GM23248 (cell line): ENCODE measurements at regions not wholly inside any gene's neighbourhood (a gene's known extent, or its start where the extent isn't known, plus 50 kb on each side); places are given as distances from the start of the nearest gene placed in this dataset.

Experiments used
- DNase-seq: peaks from one replicate; pipeline ENCODE4 v3.0.0-alpha.2; 2015
- H2AFZ ChIP-seq: fragments of 200-600 bp; sonication (generic); 2 replicates; pipeline ENCODE4 v1.6.1; 2016; ENCODE audit warnings: antibody characterized with exemption
- H3F3A ChIP-seq: fragments of 200-600 bp; sonication (generic); 2 replicates; pipeline ENCODE4 v1.6.1; 2016; ENCODE audit warnings: mild to moderate bottlenecking, antibody characterized with exemption, mixed run types; ENCODE audit not compliant: insufficient read depth
- H3K27ac ChIP-seq: fragments of 200-600 bp; sonication (generic); 2 replicates; pipeline ENCODE4 v1.5.1; 2016; ENCODE audit warnings: mild to moderate bottlenecking
- H3K27me3 ChIP-seq: fragments of 200-600 bp; sonication (generic); replicated peaks from 2 replicates; pipeline ENCODE4 v1.6.1; 2016; ENCODE audit warnings: mild to moderate bottlenecking; ENCODE audit not compliant: insufficient read depth
- H3K36me3 ChIP-seq: fragments of 200-600 bp; sonication (generic); 2 replicates; pipeline ENCODE4 v1.6.1; 2016; ENCODE audit warnings: low read depth, mild to moderate bottlenecking
- H3K4me1 ChIP-seq: fragments of 200-600 bp; sonication (generic); 2 replicates; pipeline ENCODE4 v1.6.1; 2016; ENCODE audit warnings: mild to moderate bottlenecking; ENCODE audit not compliant: insufficient read depth
- H3K4me2 ChIP-seq: fragments of 200-600 bp; sonication (generic); one replicate; pipeline ENCODE4 v1.6.1; 2016; ENCODE audit warnings: mild to moderate bottlenecking; ENCODE audit not compliant: unreplicated experiment
- H3K4me3 ChIP-seq: fragments of 200-600 bp; sonication (generic); 2 replicates; pipeline ENCODE4 v1.5.1; 2016; ENCODE audit warnings: mild to moderate bottlenecking
- H3K79me2 ChIP-seq: fragments of 200-600 bp; sonication (generic); 2 replicates; pipeline ENCODE4 v1.6.1; 2016; ENCODE audit warnings: mild to moderate bottlenecking; ENCODE audit not compliant: insufficient read depth
- H3K9ac ChIP-seq: fragments of 200-600 bp; sonication (generic); 2 replicates; pipeline ENCODE4 v1.6.1; 2016; ENCODE audit warnings: mild to moderate bottlenecking
- H3K9me2 ChIP-seq: fragments of 200-600 bp; sonication (generic); 2 replicates; pipeline ENCODE4 v1.6.1; 2016; ENCODE audit warnings: mixed run types, mild to moderate bottlenecking, moderate library complexity; ENCODE audit not compliant: insufficient read depth
- H3K9me3 ChIP-seq: fragments of 200-600 bp; sonication (generic); one replicate; pipeline ENCODE4 v1.6.1; 2017; ENCODE audit warnings: low read depth
- H4K20me1 ChIP-seq: fragments of 200-600 bp; sonication (generic); 2 replicates; pipeline ENCODE4 v1.6.0; 2016; ENCODE audit not compliant: insufficient read depth
- EZH2 ChIP-seq: fragments of 200-600 bp; sonication (generic); IDR thresholded peaks from 2 replicates; pipeline ENCODE4 v1.6.1; 2018; ENCODE audit warnings: antibody characterized with exemption, mild to moderate bottlenecking; ENCODE audit not compliant: insufficient read depth, poor library complexity, severe bottlenecking
- EZH2phosphoT487 ChIP-seq: fragments of 200-600 bp; sonication (generic); IDR thresholded peaks from 2 replicates; pipeline ENCODE4 v1.6.1; 2018; ENCODE audit warnings: antibody characterized with exemption, moderate library complexity, mild to moderate bottlenecking, low read depth; ENCODE audit not compliant: insufficient read depth
- WGBS, 2 experiments: methylation state at CpG; one replicate each; pipeline ENCODE4 v1.1.6; 2015 to 2017; ENCODE audit warnings: low lambda C conversion rate in 2 of 2, low coverage in 1 of 2; ENCODE audit errors: missing lambda C conversion rate in 2 of 2; 5-methylcytosine and 5-hydroxymethylcytosine counted together
- in situ Hi-C: fragments of 300-500 bp; cut with MboI; formaldehyde crosslinking; loops from 2 replicates; pipeline ENCODE4 v1.15.0; 2020

- no peak for TF ChIP-seq EZH2phosphoT487
- Histone ChIP-seq H4K20me1 (no peaks in the 10 kb centered on the region), H3K36me3 (no peaks in the 10 kb centered on the region), H3K9me2 (no peaks in the 10 kb centered on the region), H3K79me2 (no peaks in the 10 kb centered on the region), H3K4me3 (no peak overlapping the region), H3K4me2 (no peak overlapping the region), H2AFZ (no peak overlapping the region), H3K9ac (no peak overlapping the region), H3F3A (no peaks in the 10 kb centered on the region), H3K27me3 (peaks cover 37% of the 10 kb centered on the region), H3K9me3 (peaks cover 6% of the 10 kb centered on the region), H3K27ac (no peak overlapping the region), H3K4me1 (no peaks in the 10 kb centered on the region)
- DNase-seq: peak; percentile 26
- 41 to 75% methylated on average over 1 of the region's 1 CpG for whole genome bisulfite sequencing, 2 experiments
- in situ Hi-C loops: no loop called here
Observed at GRCh38 chr9:109549386-109549785, 51.3 kb upstream of the PTPN3 start.

GRCh38 chr9:109551651-109552050 is 53.5 kb upstream of the PTPN3 start:
- H3K36me3 ChIP-seq: no peaks in the 10 kb centered on the region
- TF ChIP-seq EZH2phosphoT487 (no peak), EZH2 (no peak)
- no peaks in the 10 kb centered on the region for H4K20me1 ChIP-seq
- no peaks in the 10 kb centered on the region for H3K4me1 ChIP-seq
- no peak overlapping the region for H3K4me3 ChIP-seq
- H3K9ac ChIP-seq: no peak overlapping the region
- H3K27ac ChIP-seq: no peak overlapping the region
- in situ Hi-C loops: no loop called here
- H3K4me2 ChIP-seq: no peak overlapping the region
- peaks cover 51% of the 10 kb centered on the region for H3K27me3 ChIP-seq
- DNase-seq: no peak
- H3K79me2 ChIP-seq: no peaks in the 10 kb centered on the region
- no peaks in the 10 kb centered on the region for H3K9me3 ChIP-seq
- H3K9me2 ChIP-seq: no peaks in the 10 kb centered on the region
- H2AFZ ChIP-seq: no peak overlapping the region
- no peaks in the 10 kb centered on the region for H3F3A ChIP-seq

GRCh38 chr9:109555215-109555614 is 57.1 kb upstream of the PTPN3 start:
- no peak for TF ChIP-seq EZH2phosphoT487
- no peak for TF ChIP-seq EZH2
- 37 to 40% methylated on average over 4 of the region's 4 CpGs for WGBS, 2 experiments
- no peak overlapping the region for H3K4me3 ChIP-seq
- H3K36me3 ChIP-seq: no peaks in the 10 kb centered on the region
- no peak overlapping the region for H3K4me2 ChIP-seq
- H3K27ac ChIP-seq: no peak overlapping the region
- peaks cover 49% of the 10 kb centered on the region for H3K27me3 ChIP-seq
- H3F3A ChIP-seq: no peaks in the 10 kb centered on the region
- H4K20me1 ChIP-seq: no peaks in the 10 kb centered on the region
- no peaks in the 10 kb centered on the region for H3K9me2 ChIP-seq
- H3K9me3 ChIP-seq: no peaks in the 10 kb centered on the region
- no peak overlapping the region for H2AFZ ChIP-seq
- H3K4me1 ChIP-seq: no peaks in the 10 kb centered on the region
- DNase-seq: no peak
- H3K9ac ChIP-seq: no peak overlapping the region
- no peaks in the 10 kb centered on the region for H3K79me2 ChIP-seq
- in situ Hi-C loops: no loop called here

- no peaks in the 10 kb centered on the region for H3K36me3 ChIP-seq
- peaks cover 48% of the 10 kb centered on the region for H3K27me3 ChIP-seq
- TF ChIP-seq EZH2phosphoT487 (no peak), EZH2 (no peak)
- H4K20me1 ChIP-seq: no peaks in the 10 kb centered on the region
- H3K4me3 ChIP-seq: no peak overlapping the region
- no peaks in the 10 kb centered on the region for H3K79me2 ChIP-seq
- H3K9ac ChIP-seq: no peak overlapping the region
- in situ Hi-C loops: no loop called here
- WGBS, 2 experiments: 68 to 71% methylated on average over 4 of the region's 4 CpGs
- no peak overlapping the region for H3K4me2 ChIP-seq
- H3K9me3 ChIP-seq: no peaks in the 10 kb centered on the region
- H3K4me1 ChIP-seq: no peaks in the 10 kb centered on the region
- no peak overlapping the region for H3K27ac ChIP-seq
- DNase-seq: no peak
- H3F3A ChIP-seq: no peaks in the 10 kb centered on the region
- H3K9me2 ChIP-seq: no peaks in the 10 kb centered on the region
- no peak overlapping the region for H2AFZ ChIP-seq
Observed at GRCh38 chr9:109556061-109556460, 58.0 kb upstream of the PTPN3 start.

- H3K4me3 ChIP-seq: no peak overlapping the region
- H3K27me3 ChIP-seq: peaks cover 52% of the 10 kb centered on the region
- no peak for DNase-seq
- H2AFZ ChIP-seq: no peak overlapping the region
- no peaks in the 10 kb centered on the region for H3F3A ChIP-seq
- no peaks in the 10 kb centered on the region for H3K9me3 ChIP-seq
- WGBS, 2 experiments: 50 to 54% methylated on average over 3 of the region's 3 CpGs
- in situ Hi-C loops: no loop called here
- no peaks in the 10 kb centered on the region for H3K4me1 ChIP-seq
- H4K20me1 ChIP-seq: no peaks in the 10 kb centered on the region
- H3K4me2 ChIP-seq: no peak overlapping the region
- H3K27ac ChIP-seq: no peak overlapping the region
- H3K9me2 ChIP-seq: no peaks in the 10 kb centered on the region
- no peaks in the 10 kb centered on the region for H3K79me2 ChIP-seq
- no peaks in the 10 kb centered on the region for H3K36me3 ChIP-seq
- no peak overlapping the region for H3K9ac ChIP-seq
- TF ChIP-seq EZH2phosphoT487: no peak
- no peak for TF ChIP-seq EZH2
Observed at GRCh38 chr9:109556786-109557185, 58.7 kb upstream of the PTPN3 start.
